B cell (primary cell): ENCODE measurements at regions not wholly inside any gene's neighbourhood (a gene's known extent, or its start where the extent isn't known, plus 50 kb on each side); places are given as distances from the start of the nearest gene placed in this dataset.

Source experiments
- ATAC-seq: fragments of 200-7000 bp; cut with Tn5 transposase; one replicate; pipeline ENCODE4 v1.10.0; 2021; ENCODE audit warnings: low read depth, mild to moderate bottlenecking, moderate number of reproducible peaks, moderate library complexity
- CTCF ChIA-PET: fragments of 350-600 bp; sonication (Branson Sonifier 250); formaldehyde crosslinking; loops from one replicate; lab custom pipeline; 2021; ENCODE audit warnings: antibody characterized with exemption, inconsistent platforms; lab: Charles Lee
- POLR2A ChIA-PET: fragments of 350-600 bp; sonication (Branson Sonifier 250); formaldehyde crosslinking; loops from one replicate; lab custom pipeline; 2021; ENCODE audit warnings: antibody characterized with exemption; lab: Charles Lee
- DNase-seq: peaks from one replicate; pipeline ENCODE4 v3.0.0; 2013
- H2AFZ ChIP-seq: 2 replicates; pipeline ENCODE4 v1.6.1; 2012; ENCODE audit warnings: mild to moderate bottlenecking, low read depth, low read length; ENCODE audit not compliant: insufficient read depth, poor library complexity, severe bottlenecking
- H3K27ac ChIP-seq, 2 donors: 1 replicate in 1 of 2; 2 replicates in 1 of 2; pipeline ENCODE4 v1.5.1; 2012 to 2013; ENCODE audit warnings: low read length in 2 of 2, mild to moderate bottlenecking in 2 of 2, moderate library complexity in 1 of 2
- H3K27me3 ChIP-seq, 4 experiments: fragments of 200-600 bp in 1 of 4; sonication (generic) in 1 of 4; replicated peaks in 1 of 4; 1 replicate in 2 of 4; 2 replicates in 2 of 4; pipeline versions ENCODE4 v1.6.1 to v1.7.0; 2013 to 2016; ENCODE audit warnings: low read length in 3 of 4, mild to moderate bottlenecking in 2 of 4, mixed read lengths in 1 of 4, moderate library complexity in 1 of 4; ENCODE audit not compliant: insufficient read depth in 4 of 4, control insufficient read depth in 3 of 4; ENCODE audit errors: control extremely low read depth in 1 of 4
- H3K36me3 ChIP-seq, 2 experiments: replicated peaks in 1 of 2; 1 replicate in 1 of 2; 2 replicates in 1 of 2; pipeline versions ENCODE4 v1.6.1 to v1.7.1; 2013; ENCODE audit warnings: low read length in 1 of 2; ENCODE audit not compliant: insufficient read depth in 2 of 2, control insufficient read depth in 1 of 2; ENCODE audit errors: control extremely low read depth in 1 of 2, extremely low read depth in 1 of 2
- H3K4me1 ChIP-seq, 2 donors: fragments of 200-600 bp in 1 of 2; sonication (generic) in 1 of 2; 1 replicate in 1 of 2; 2 replicates in 1 of 2; pipeline versions ENCODE4 v1.5.1 to v1.6.1; 2013 to 2017; ENCODE audit warnings: low read length in 2 of 2; ENCODE audit not compliant: control insufficient read depth in 2 of 2, insufficient read depth in 2 of 2
- H3K4me2 ChIP-seq: replicated peaks from 2 replicates; pipeline ENCODE3; 2012; ENCODE audit warnings: mild to moderate bottlenecking, low read depth, low read length; ENCODE audit not compliant: poor library complexity, severe bottlenecking
- H3K4me3 ChIP-seq, 5 experiments: fragments of 200-600 bp in 1 of 5; sonication (generic) in 1 of 5; 1 replicate in 3 of 5; 2 replicates in 2 of 5; pipeline versions ENCODE4 v1.5.1 to v1.7.0; 2011 to 2016; ENCODE audit warnings: low read length in 4 of 5, mild to moderate bottlenecking in 4 of 5, low read depth in 2 of 5, control low read depth in 1 of 5, moderate library complexity in 1 of 5; ENCODE audit not compliant: insufficient read depth in 1 of 5; ENCODE audit errors: control extremely low read depth in 1 of 5, extremely low read depth in 1 of 5
- H3K79me2 ChIP-seq: fragments of 200-600 bp; sonication (generic); one replicate; pipeline ENCODE4 v1.6.0; 2016; ENCODE audit warnings: low read length; ENCODE audit not compliant: control insufficient read depth, insufficient read depth
- H3K9ac ChIP-seq: fragments of 200-600 bp; sonication (generic); 2 replicates; pipeline ENCODE4 v1.6.1; 2017; ENCODE audit warnings: mild to moderate bottlenecking, low read length, moderate library complexity
- H3K9me3 ChIP-seq, 3 donors: one replicate each; pipeline versions ENCODE4 v1.6.1 to v1.7.1; 2013; ENCODE audit warnings: low read length in 2 of 3; ENCODE audit not compliant: control insufficient read depth in 2 of 3, insufficient read depth in 1 of 3; ENCODE audit errors: control extremely low read depth in 1 of 3
- H4K20me1 ChIP-seq: 2 replicates; pipeline ENCODE4 v1.6.0; 2012; ENCODE audit warnings: mild to moderate bottlenecking, low read length; ENCODE audit not compliant: insufficient read depth, control insufficient read depth, poor library complexity, severe bottlenecking
- H3K27ac Mint-ChIP-seq: one replicate; pipeline ENCODE4 v1.8.0; 2021; ENCODE audit warnings: mixed read lengths
- H3K27me3 Mint-ChIP-seq: one replicate; pipeline ENCODE4 v1.8.0; 2021; ENCODE audit warnings: mixed read lengths
- H3K4me1 Mint-ChIP-seq: one replicate; pipeline ENCODE4 v1.8.0; 2021; ENCODE audit warnings: mixed read lengths
- H3K4me3 Mint-ChIP-seq: one replicate; pipeline ENCODE4 v1.8.0; 2021; ENCODE audit warnings: mixed read lengths
- H3K9me3 Mint-ChIP-seq: one replicate; pipeline ENCODE4 v1.8.0; 2022; ENCODE audit warnings: mixed read lengths; ENCODE audit not compliant: insufficient read depth
- CTCF ChIP-seq: fragments of 200-600 bp; IDR thresholded peaks from one replicate; pipeline ENCODE4 v1.8.0; 2022; ENCODE audit warnings: antibody characterized with exemption, mild to moderate bottlenecking
- EZH2 ChIP-seq: IDR thresholded peaks from 2 replicates; pipeline ENCODE4 v1.6.1; 2012; ENCODE audit warnings: borderline replicate concordance, low read depth, mild to moderate bottlenecking, moderate library complexity, low read length; ENCODE audit not compliant: insufficient read depth, poor library complexity, severe bottlenecking
- WGBS: methylation state at CpG from one replicate; pipeline ENCODE4 v1.1.5; 2013; ENCODE audit warnings: missing lambda C conversion rate; ENCODE audit not compliant: insufficient coverage; 5-methylcytosine and 5-hydroxymethylcytosine counted together
- intact Hi-C: fragments of 100-400 bp; cut with micrococcal nuclease; formaldehyde crosslinking; loops from one replicate; pipeline ENCODE4 v1.10.0; 2022

- H3K27ac ChIP-seq, result no peak overlapping the region
- no peak overlapping the region for H2AFZ ChIP-seq
- no peaks in the 10 kb centered on the region for H3K4me1 ChIP-seq
- Mint-ChIP-seq H3K27me3 (no peaks in the 10 kb centered on the region), H3K4me3 (no peak overlapping the region), H3K4me1 (no peaks in the 10 kb centered on the region), H3K9me3 (no peaks in the 10 kb centered on the region), H3K27ac (no peak overlapping the region)
- DNase-seq, result no peak
- no peaks in the 10 kb centered on the region for H3K9me3 ChIP-seq
- no peak for ATAC-seq
- no peaks in the 10 kb centered on the region for H4K20me1 ChIP-seq
- no CpG with 5 or more reads among the region's 1 CpG for WGBS
- POLR2A ChIA-PET, result no interaction called here
- H3K79me2 ChIP-seq, result no peaks in the 10 kb centered on the region
- no peaks in the 10 kb centered on the region for H3K27me3 ChIP-seq
- no peak overlapping the region for H3K4me2 ChIP-seq
- H3K4me3 ChIP-seq, result no peak overlapping the region
- intact Hi-C loops, result no loop called here
- H3K36me3 ChIP-seq, result no peaks in the 10 kb centered on the region
- TF ChIP-seq EZH2, result no peak
- TF ChIP-seq CTCF, result no peak
- CTCF ChIA-PET, result no interaction called here
- no peak overlapping the region for H3K9ac ChIP-seq
Measured at GRCh38 chr6:120410586-120410985, 923.7 kb downstream of the TBC1D32 start.

- Mint-ChIP-seq H3K9me3 (no peaks in the 10 kb centered on the region), H3K4me1 (no peaks in the 10 kb centered on the region), H3K4me3 (no peak overlapping the region), H3K27me3 (no peaks in the 10 kb centered on the region), H3K27ac (no peak overlapping the region)
- H3K4me3 ChIP-seq, result no peak overlapping the region
- intact Hi-C loops, result no loop called here
- no peak for ATAC-seq
- no peaks in the 10 kb centered on the region for H3K4me1 ChIP-seq
- no peak overlapping the region for H3K9ac ChIP-seq
- H3K4me2 ChIP-seq, result no peak overlapping the region
- ChIA-PET POLR2A (no interaction called here), CTCF (no interaction called here)
- no peaks in the 10 kb centered on the region for H4K20me1 ChIP-seq
- no peaks in the 10 kb centered on the region for H3K9me3 ChIP-seq
- H3K79me2 ChIP-seq, result no peaks in the 10 kb centered on the region
- no peaks in the 10 kb centered on the region for H3K36me3 ChIP-seq
- no peaks in the 10 kb centered on the region for H3K27me3 ChIP-seq
- TF ChIP-seq EZH2 (no peak), CTCF (no peak)
- H3K27ac ChIP-seq, result no peak overlapping the region
- DNase-seq, result no peak
- H2AFZ ChIP-seq, result no peak overlapping the region
Measured at GRCh38 chr6:120407696-120408095, 926.6 kb downstream of the TBC1D32 start.
